ENCODE measurements at regions not wholly inside any gene's neighbourhood (a gene's known extent, or its start where the extent isn't known, plus 50 kb on each side); places are given as distances from the start of the nearest gene placed in this dataset.

- DNase-seq, result no peak
- Histone ChIP-seq H3K27ac (no peak overlapping the region), H3K9me3 (no peaks in the 10 kb centered on the region), H3K36me3 (no peaks in the 10 kb centered on the region), H3K4me1 (ENCODE audit: insufficient read depth) (no peaks in the 10 kb centered on the region), H3K4me3 (no peak overlapping the region), H3K27me3 (no peaks in the 10 kb centered on the region)
- TF ChIP-seq, protein P1, sequence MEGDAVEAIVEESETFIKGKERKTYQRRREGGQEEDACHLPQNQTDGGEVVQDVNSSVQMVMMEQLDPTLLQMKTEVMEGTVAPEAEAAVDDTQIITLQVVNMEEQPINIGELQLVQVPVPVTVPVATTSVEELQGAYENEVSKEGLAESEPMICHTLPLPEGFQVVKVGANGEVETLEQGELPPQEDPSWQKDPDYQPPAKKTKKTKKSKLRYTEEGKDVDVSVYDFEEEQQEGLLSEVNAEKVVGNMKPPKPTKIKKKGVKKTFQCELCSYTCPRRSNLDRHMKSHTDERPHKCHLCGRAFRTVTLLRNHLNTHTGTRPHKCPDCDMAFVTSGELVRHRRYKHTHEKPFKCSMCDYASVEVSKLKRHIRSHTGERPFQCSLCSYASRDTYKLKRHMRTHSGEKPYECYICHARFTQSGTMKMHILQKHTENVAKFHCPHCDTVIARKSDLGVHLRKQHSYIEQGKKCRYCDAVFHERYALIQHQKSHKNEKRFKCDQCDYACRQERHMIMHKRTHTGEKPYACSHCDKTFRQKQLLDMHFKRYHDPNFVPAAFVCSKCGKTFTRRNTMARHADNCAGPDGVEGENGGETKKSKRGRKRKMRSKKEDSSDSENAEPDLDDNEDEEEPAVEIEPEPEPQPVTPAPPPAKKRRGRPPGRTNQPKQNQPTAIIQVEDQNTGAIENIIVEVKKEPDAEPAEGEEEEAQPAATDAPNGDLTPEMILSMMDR (IDR thresholded peaks at IDR 0.05), result no peak
- TF ChIP-seq EP300 (IDR thresholded peaks at IDR 0.05) (no peak), POLR2A (IDR thresholded peaks at IDR 0.05) (no peak)
- 10 to 14% (median 13%) methylated on average over 6 of the region's 6 CpGs for WGBS, 3 donors
- intact Hi-C loops (cut with DNase I), result no loop called here
Measured at GRCh38 chr14:51188566-51189185, 51.4 kb upstream of the TMX1 start.

- Histone ChIP-seq H3K4me3 (no peak overlapping the region), H3K36me3 (no peaks in the 10 kb centered on the region), H3K27me3 (no peaks in the 10 kb centered on the region), H3K27ac (no peak overlapping the region), H3K4me1 (ENCODE audit: insufficient read depth) (no peaks in the 10 kb centered on the region), H3K9me3 (no peaks in the 10 kb centered on the region)
- 92 to 94% (median 93%) methylated on average over 4 of the region's 4 CpGs for whole genome bisulfite sequencing, 3 donors
- no peak for TF ChIP-seq EP300 (IDR thresholded peaks at IDR 0.05)
- TF ChIP-seq POLR2A (IDR thresholded peaks at IDR 0.05), result no peak
- TF ChIP-seq, protein P1 (IDR thresholded peaks at IDR 0.05), result no peak
- intact Hi-C loops (cut with DNase I), result no loop called here
- no peak for DNase-seq
Measured at GRCh38 chr14:51189600-51190376, 50.3 kb upstream of the TMX1 start.
